ENCODE measurements at regions not wholly inside any gene's neighbourhood (a gene's known extent, or its start where the extent isn't known, plus 50 kb on each side); places are given as distances from the start of the nearest gene placed in this dataset.

DNA sequence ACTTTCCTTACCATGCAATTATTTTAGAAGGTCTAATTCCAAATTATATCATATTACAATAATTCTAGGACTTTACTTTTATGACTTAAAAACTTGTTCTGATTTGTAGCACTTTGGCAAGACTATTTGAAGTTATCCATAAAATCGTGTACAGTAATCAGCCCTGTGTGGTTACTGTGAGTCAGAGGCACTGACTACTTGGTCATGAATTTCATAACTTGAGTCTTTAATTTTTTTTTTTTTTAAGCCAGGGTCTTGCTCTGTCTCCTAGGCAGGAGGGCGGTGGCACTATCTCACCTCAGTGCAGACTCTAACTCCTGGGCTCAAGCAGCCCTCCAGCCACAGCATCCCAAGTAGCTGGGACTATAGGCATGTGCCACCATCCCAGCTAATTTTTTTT lies 1319.2 kb upstream of the SLC10A2 start:
- Histone ChIP-seq H3K9me3 (ENCODE audit: control insufficient read depth in 1 of 2, insufficient read depth in 1 of 2, low read depth in 1 of 2, low read length in 2 of 2) (no peaks in the 10 kb centered on the region), H3K27ac (ENCODE audit: low read depth, low read length) (no peak overlapping the region), H2AFZ (ENCODE audit: low read depth, low read length, poor library complexity, severe bottlenecking) (no peak overlapping the region), H3K9ac (ENCODE audit: low read length) (no peak overlapping the region), H3K4me3 (replicated peaks in 1 of 2; ENCODE audit: low read depth in 1 of 2, low read length in 2 of 2) (no peak overlapping the region), H4K20me1 (ENCODE audit: insufficient read depth) (no peaks in the 10 kb centered on the region), H3K4me2 (ENCODE audit: low read length) (no peak overlapping the region), H3K9me2 (ENCODE audit: insufficient read depth) (no peaks in the 10 kb centered on the region), H3K4me1 (ENCODE audit: control insufficient read depth in 1 of 2, insufficient read depth in 2 of 2, low read length in 2 of 2) (no peaks in the 10 kb centered on the region), H3K79me2 (ENCODE audit: insufficient read depth, low read length) (no peaks in the 10 kb centered on the region), H3K27me3 (ENCODE audit: insufficient read depth, low read length) (no peaks in the 10 kb centered on the region), H3K36me3 (ENCODE audit: control insufficient read depth in 1 of 2, insufficient read depth in 2 of 2, low read length in 2 of 2) (no peaks in the 10 kb centered on the region)
- TF ChIP-seq SRF (IDR thresholded peaks at IDR 0.05; ENCODE audit: low read depth) = no peak
- TF ChIP-seq, protein P1, sequence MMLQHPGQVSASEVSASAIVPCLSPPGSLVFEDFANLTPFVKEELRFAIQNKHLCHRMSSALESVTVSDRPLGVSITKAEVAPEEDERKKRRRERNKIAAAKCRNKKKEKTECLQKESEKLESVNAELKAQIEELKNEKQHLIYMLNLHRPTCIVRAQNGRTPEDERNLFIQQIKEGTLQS (IDR thresholded peaks at IDR 0.05) = no peak
- no peak for TF ChIP-seq ELF1 (IDR thresholded peaks at IDR 0.05; ENCODE audit: borderline replicate concordance, low read depth)
- no peak for TF ChIP-seq EZH2phosphoT487 (IDR thresholded peaks at IDR 0.05; ENCODE audit: borderline replicate concordance)
- no peak for TF ChIP-seq EGR1 (IDR thresholded peaks at IDR 0.05; ENCODE audit: low read depth)
- TF ChIP-seq CBX3 (IDR thresholded peaks at IDR 0.05; ENCODE audit: low read depth) = no peak
- RAD21 ChIA-PET (ENCODE audit: low non-redundant PET in 1 of 2, low total read pairs in 2 of 2, uncharacterized antibody in 2 of 2, unreplicated experiment in 2 of 2) = no interaction called here
- CTCF ChIA-PET = no interaction called here
- POLR2A ChIA-PET = no interaction called here
- DNase-seq (ENCODE audit: low read depth, low spot score) = no peak
- intact Hi-C loops (cut with micrococcal nuclease) = no loop called here
- ATAC-seq = no peak
- BruUV-seq (replicated peaks) = no TSS peak

GRCh38 chr13:104382951-104383350 lies 1316.7 kb upstream of the SLC10A2 start:
- Histone ChIP-seq H3K9ac (ENCODE audit: low read length) (no peak overlapping the region), H3K4me3 (replicated peaks in 1 of 2; ENCODE audit: low read depth in 1 of 2, low read length in 2 of 2) (no peak overlapping the region), H3K9me3 (ENCODE audit: control insufficient read depth in 1 of 2, insufficient read depth in 1 of 2, low read depth in 1 of 2, low read length in 2 of 2) (no peaks in the 10 kb centered on the region), H2AFZ (ENCODE audit: low read depth, low read length, poor library complexity, severe bottlenecking) (no peak overlapping the region), H3K27ac (ENCODE audit: low read depth, low read length) (no peak overlapping the region), H3K27me3 (ENCODE audit: insufficient read depth, low read length) (no peaks in the 10 kb centered on the region), H3K4me1 (ENCODE audit: control insufficient read depth in 1 of 2, insufficient read depth in 2 of 2, low read length in 2 of 2) (no peaks in the 10 kb centered on the region), H3K36me3 (ENCODE audit: control insufficient read depth in 1 of 2, insufficient read depth in 2 of 2, low read length in 2 of 2) (no peaks in the 10 kb centered on the region), H3K9me2 (ENCODE audit: insufficient read depth) (no peaks in the 10 kb centered on the region), H4K20me1 (ENCODE audit: insufficient read depth) (no peaks in the 10 kb centered on the region), H3K4me2 (ENCODE audit: low read length) (no peak overlapping the region), H3K79me2 (ENCODE audit: insufficient read depth, low read length) (no peaks in the 10 kb centered on the region)
- ChIA-PET CTCF (no interaction called here), POLR2A (no interaction called here), RAD21 (ENCODE audit: low non-redundant PET in 1 of 2, low total read pairs in 2 of 2, uncharacterized antibody in 2 of 2, unreplicated experiment in 2 of 2) (no interaction called here)
- ATAC-seq = no peak
- DNase-seq (ENCODE audit: low read depth, low spot score) = no peak
- intact Hi-C loops (cut with micrococcal nuclease) = no loop called here
- TF ChIP-seq, protein P2, sequence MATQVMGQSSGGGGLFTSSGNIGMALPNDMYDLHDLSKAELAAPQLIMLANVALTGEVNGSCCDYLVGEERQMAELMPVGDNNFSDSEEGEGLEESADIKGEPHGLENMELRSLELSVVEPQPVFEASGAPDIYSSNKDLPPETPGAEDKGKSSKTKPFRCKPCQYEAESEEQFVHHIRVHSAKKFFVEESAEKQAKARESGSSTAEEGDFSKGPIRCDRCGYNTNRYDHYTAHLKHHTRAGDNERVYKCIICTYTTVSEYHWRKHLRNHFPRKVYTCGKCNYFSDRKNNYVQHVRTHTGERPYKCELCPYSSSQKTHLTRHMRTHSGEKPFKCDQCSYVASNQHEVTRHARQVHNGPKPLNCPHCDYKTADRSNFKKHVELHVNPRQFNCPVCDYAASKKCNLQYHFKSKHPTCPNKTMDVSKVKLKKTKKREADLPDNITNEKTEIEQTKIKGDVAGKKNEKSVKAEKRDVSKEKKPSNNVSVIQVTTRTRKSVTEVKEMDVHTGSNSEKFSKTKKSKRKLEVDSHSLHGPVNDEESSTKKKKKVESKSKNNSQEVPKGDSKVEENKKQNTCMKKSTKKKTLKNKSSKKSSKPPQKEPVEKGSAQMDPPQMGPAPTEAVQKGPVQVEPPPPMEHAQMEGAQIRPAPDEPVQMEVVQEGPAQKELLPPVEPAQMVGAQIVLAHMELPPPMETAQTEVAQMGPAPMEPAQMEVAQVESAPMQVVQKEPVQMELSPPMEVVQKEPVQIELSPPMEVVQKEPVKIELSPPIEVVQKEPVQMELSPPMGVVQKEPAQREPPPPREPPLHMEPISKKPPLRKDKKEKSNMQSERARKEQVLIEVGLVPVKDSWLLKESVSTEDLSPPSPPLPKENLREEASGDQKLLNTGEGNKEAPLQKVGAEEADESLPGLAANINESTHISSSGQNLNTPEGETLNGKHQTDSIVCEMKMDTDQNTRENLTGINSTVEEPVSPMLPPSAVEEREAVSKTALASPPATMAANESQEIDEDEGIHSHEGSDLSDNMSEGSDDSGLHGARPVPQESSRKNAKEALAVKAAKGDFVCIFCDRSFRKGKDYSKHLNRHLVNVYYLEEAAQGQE (IDR thresholded peaks at IDR 0.05; ENCODE audit: low read depth) = no peak
- TF ChIP-seq POLR2AphosphoS5 (IDR thresholded peaks at IDR 0.05; ENCODE audit: low read depth, low read length) = no peak
- TF ChIP-seq SP1 (IDR thresholded peaks at IDR 0.05; ENCODE audit: low read depth) = no peak
- no peak for TF ChIP-seq SIN3A (IDR thresholded peaks at IDR 0.05; ENCODE audit: low read depth)
- TF ChIP-seq ZFX (IDR thresholded peaks at IDR 0.05) = no peak
- no peak for TF ChIP-seq SRF (IDR thresholded peaks at IDR 0.05; ENCODE audit: low read depth)
- no peak for TF ChIP-seq FOSL1 (IDR thresholded peaks at IDR 0.05; ENCODE audit: low read depth)
- TF ChIP-seq EZH2phosphoT487 (IDR thresholded peaks at IDR 0.05; ENCODE audit: borderline replicate concordance) = no peak
- TF ChIP-seq, protein P3, sequence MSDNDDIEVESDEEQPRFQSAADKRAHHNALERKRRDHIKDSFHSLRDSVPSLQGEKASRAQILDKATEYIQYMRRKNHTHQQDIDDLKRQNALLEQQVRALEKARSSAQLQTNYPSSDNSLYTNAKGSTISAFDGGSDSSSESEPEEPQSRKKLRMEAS (IDR thresholded peaks at IDR 0.05) = no peak
- no peak for TF ChIP-seq EZH2 (IDR thresholded peaks at IDR 0.05)
- TF ChIP-seq JUND (IDR thresholded peaks at IDR 0.05) = no peak
- TF ChIP-seq ELF1 (IDR thresholded peaks at IDR 0.05; ENCODE audit: borderline replicate concordance, low read depth) = no peak
- BruUV-seq (replicated peaks) = no TSS peak

All from HCT116 (cell line).